ENCODE measurements at regions not wholly inside any gene's neighbourhood (a gene's known extent, or its start where the extent isn't known, plus 50 kb on each side); places are given as distances from the start of the nearest gene placed in this dataset.

DNA sequence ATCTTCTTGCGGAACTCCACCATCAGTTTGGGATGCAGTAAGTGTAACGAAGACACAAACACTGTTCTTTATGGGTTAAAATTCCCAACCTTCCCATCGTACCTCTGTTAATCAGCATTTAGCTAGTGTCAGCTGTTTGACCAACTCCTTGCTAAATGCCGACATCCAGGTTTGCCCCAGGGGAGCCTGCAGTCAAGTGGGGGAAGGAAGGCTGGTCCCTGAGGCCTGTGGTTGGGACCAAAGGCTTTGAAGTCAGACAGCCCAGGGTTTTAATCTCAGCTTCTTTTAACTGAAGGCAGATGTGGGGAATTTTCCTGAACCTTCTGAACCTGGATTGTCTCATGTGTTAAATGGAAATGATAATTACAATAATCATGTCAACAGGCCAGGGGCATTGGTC, 443.7 kb downstream of the GLRX3 start:
- DNase-seq (ENCODE audit: low read depth in 2 of 3, low spot score in 1 of 3): no peak

DNA sequence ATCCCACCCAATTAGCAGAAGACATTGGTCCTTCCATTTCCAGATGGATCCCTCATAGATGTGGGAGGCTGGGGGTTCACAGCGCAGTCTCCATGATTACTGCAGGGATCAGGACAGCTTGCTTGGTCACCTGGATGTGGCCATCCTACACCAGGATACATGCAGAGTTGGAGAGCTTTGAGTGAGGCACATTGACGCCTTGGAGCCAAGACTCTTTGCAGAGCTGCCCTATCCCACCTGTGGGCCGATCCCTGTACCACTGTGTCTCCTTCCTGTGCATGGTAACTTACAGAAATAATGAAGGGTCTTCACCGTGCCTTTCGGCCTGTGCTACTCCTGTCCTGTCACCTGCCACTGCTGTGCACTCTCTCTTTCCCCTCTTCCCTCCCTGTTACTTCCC, 444.8 kb downstream of the GLRX3 start:
- DNase-seq (ENCODE audit: low read depth in 2 of 3, low spot score in 1 of 3): no peak

DNA sequence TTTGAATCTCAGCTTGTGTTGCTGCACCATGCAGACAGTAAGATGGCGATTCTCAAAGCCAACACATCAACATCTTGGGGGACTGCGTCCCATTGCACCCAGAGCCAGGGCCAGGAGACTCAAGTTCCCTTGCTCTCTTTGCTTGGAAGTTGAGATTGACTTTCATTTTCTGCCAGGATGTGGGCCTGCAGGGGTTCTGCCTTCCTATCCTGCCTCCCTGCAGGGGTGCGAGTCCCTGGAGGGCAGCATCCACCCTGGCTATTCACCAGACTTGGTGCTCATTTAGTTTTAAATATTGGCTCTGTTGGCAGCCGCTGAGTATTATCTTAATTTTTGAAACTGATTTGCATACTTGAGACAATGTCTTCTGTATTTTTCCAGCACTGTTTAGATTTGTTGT, 451.5 kb downstream of the GLRX3 start:
- no peak for DNase-seq (ENCODE audit: low read depth in 2 of 3, low spot score in 1 of 3)

DNA sequence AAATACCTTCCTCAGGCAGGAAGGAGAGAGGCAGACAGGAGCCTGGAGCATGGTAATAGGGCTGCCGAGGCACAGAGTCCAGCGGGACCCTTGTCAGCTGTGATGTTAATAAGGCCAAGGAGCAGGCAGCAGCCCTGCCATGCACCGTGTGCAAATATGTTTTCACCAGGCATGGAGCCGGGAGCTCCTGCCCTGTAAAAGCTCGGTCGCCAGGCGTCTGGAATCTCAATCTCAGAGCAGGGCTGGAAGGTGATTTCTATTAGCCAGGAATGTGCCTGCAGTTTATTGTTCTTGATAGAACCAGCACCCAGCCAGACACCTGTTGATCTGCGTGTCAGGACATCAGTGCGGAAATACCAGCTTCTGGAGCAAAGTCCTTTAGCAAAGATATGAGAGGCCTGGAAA, 469.8 kb downstream of the GLRX3 start:
- DNase-seq (ENCODE audit: low read depth in 2 of 3, low spot score in 1 of 3): no peak

DNA sequence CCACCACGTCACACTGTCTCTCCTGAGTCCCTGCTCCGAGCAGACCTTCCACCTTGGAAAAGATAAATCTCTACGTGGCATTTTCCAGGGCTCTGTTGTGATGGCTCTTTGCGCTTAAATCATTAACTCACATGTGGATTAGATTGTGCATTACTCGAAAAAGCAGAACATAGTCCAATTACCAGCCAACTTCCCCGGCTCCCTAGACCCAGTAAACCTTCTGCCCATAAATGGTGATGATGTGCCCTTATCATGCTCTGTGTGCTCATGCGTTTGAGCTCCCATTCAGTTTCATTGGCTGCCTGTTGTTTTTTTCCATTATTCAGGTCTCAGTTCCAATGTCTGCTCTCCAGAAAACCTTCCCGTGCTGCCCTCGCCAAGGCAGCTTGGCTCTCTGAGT, 471.2 kb downstream of the GLRX3 start:
- no peak for DNase-seq (ENCODE audit: low read depth in 2 of 3, low spot score in 1 of 3)

DNA sequence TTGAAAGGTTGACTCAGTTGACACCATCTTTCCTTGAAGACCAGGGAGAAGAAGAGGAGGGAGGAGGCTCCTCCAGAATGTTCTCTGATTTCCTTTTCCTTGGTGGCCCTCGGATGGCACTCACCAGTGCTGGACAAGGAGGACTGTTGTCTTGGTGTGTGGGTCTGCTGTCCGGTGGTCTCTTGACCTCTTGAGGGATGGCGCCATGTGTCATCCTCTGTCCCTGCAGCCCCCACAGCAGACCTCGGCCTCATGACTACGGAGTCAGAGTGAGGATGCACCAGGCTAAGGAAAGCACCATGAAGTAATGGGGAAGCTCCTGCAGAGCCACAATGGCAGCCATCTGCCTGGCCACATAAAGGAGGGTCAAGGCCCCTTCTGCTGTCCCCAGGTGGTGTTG, 475.0 kb downstream of the GLRX3 start:
- DNase-seq (ENCODE audit: low read depth in 2 of 3, low spot score in 1 of 3): no peak

DNA sequence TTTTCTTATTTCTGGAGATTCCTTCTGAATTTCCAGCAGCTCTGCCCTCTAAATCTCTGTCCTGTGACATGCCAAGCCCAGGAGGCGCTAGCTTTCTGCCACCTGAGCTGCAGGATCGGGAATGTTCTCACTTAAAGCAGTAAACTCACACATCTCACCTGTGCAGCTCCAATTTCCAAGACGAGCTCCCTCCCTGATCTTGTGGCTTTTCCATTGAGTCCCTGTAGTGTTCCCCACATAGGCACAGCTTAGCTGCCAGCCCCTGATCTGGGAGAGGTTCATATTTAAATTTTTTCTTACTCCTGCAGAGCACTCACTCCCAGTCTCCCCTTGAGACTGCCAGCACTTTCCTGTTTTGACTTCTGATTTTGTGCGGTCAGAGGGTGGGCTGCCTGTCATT, 479.3 kb downstream of the GLRX3 start:
- no peak for DNase-seq (ENCODE audit: low read depth in 2 of 3, low spot score in 1 of 3)

DNA sequence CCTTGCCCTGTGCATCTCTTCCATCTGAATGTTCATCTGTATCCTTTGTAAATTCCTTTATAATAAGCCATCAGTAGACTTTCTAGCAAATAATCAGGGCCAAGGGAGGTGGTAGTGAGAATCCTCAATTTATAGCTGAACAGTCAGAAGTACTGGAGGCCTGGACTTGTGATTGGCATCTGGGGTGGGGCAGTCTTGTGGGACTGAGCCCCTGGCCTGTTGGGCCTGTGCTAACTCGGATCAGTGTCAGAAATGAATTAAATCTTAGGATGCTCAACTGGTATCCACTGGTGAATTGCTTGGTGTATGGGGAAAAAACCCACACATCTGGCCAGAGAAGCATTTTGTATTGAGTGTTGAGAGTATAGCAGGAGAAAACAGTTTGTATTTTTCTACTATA, 481.8 kb downstream of the GLRX3 start:
- DNase-seq (ENCODE audit: low read depth in 2 of 3, low spot score in 1 of 3): no peak

DNA sequence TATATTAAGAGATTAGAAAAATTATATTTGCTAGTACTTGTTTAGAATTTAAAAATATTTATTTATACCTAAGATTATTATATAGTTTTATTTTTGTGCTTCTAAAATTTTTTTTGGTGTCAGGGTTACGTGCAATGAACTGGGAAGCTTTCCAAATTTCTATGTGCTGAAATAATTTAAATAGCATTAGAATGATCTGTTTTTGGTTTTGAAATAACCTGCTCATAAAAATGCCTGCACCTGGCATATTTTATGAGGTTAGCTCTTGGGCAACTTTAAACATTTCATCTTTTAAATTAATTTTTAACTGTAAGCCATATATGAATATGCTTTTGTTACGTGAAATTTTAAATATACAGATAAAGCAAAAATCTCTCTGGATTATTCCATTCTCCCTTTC, 482.5 kb downstream of the GLRX3 start:
- DNase-seq (ENCODE audit: low read depth in 2 of 3, low spot score in 1 of 3): no peak

DNA sequence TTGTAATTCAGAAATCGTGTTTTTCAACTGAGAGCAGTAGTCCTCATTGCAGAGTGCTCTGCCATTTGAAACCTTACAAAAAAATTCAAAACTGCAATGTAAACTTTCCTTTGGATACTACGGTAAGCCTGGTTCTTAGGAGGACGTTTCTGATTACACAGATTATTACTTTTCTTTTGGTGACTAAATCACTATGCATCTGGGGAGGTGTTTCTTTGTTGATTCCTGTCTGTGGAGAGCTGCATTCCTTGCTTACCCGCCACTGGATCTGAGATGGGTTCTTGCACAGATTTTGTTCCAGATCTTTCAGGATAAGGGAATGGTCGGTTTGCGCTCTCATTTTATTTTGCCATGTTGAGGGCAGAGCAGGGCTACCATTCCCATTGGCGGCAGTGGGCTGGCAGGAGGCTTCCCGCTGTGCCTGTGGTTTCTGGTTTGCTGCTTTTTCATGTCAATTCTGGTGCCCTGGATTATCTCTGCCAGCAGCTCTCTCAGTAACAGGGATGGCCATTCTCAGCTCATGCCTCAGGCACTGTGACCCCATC, 485.1 kb downstream of the GLRX3 start:
- DNase-seq (ENCODE audit: low read depth in 2 of 3, low spot score in 1 of 3): no peak

DNA sequence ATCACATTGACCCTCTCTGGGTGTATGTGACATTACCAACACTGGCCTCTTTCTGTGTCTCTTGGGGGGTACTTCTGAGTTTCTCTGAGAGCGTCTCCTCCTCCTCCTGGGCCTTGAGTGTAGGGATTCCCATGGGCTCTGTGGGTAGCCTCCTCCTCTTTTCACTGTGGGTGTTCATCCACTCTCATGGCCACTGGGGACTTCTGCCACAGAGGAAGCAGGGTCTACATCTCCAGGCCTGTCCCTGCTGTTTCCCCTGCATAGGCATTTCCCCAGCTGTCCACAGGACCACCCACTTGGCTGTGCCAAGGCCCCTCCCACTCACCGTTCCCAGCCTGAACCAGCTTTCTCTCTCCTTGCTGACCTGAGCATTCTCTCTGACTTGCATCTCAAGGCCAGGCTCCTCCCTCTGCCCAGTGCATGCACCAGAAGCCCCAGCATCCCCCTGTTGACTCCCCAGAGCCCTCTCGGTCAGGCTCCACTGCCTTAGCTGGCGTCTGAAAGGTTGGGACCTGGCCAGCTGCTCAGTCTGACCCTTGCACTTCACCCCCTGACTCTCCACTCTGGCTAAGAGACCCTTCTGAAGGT, 487.6 kb downstream of the GLRX3 start:
- DNase-seq (ENCODE audit: low read depth in 2 of 3, low spot score in 1 of 3): no peak

DNA sequence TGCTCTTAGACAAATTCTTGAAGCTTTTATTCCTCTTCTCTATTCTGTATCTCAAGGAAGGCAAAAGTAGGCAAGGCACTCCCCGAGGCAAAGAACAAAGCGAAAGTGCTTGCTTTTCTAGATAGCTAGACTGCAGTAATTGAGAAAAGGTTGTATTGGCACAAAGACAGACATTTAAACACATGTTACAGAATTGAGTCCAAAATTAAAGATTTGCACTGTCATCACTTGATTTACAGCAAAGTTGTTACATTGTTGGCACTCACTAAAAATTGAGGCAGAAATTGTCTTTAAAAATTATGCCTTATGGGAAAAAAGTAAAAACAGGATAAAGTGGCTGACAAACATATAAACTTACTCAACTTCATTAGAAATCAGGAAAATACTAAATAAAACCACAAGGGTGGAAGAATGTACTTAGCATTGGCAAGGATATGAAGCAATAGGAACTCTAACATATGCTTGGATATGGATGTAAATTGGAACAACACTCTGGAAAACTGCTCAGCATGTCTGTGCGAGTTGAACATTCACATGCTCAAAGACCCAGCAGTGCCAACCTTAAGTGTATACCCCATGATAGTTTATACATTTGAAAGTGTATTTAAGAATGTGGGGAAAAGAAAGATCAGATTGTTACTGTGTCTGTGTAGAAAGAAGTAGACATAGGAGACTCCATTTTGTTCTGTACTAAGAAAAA, 491.3 kb downstream of the GLRX3 start:
- no peak for DNase-seq (ENCODE audit: low read depth in 2 of 3, low spot score in 1 of 3)

DNA sequence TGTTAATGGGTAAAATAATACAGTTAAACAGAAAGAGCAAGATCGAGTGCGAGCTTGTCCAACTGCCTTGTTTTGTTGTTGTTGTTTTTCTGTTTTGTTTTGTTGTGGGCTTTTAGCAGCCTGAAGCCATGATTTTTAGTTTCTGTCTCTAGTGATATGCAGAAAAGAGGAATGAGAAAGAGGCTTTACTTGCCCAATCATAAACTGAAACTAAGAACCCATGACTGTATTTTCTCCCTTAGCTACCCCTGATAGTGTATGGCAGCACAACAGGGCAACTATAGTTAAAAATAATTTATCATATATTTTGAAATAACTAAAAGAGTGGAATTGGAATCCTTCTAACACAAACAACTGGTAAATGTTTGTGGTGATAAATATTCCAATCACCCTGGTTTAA, 493.9 kb downstream of the GLRX3 start:
- DNase-seq (ENCODE audit: low read depth in 2 of 3, low spot score in 1 of 3): no peak

DNA sequence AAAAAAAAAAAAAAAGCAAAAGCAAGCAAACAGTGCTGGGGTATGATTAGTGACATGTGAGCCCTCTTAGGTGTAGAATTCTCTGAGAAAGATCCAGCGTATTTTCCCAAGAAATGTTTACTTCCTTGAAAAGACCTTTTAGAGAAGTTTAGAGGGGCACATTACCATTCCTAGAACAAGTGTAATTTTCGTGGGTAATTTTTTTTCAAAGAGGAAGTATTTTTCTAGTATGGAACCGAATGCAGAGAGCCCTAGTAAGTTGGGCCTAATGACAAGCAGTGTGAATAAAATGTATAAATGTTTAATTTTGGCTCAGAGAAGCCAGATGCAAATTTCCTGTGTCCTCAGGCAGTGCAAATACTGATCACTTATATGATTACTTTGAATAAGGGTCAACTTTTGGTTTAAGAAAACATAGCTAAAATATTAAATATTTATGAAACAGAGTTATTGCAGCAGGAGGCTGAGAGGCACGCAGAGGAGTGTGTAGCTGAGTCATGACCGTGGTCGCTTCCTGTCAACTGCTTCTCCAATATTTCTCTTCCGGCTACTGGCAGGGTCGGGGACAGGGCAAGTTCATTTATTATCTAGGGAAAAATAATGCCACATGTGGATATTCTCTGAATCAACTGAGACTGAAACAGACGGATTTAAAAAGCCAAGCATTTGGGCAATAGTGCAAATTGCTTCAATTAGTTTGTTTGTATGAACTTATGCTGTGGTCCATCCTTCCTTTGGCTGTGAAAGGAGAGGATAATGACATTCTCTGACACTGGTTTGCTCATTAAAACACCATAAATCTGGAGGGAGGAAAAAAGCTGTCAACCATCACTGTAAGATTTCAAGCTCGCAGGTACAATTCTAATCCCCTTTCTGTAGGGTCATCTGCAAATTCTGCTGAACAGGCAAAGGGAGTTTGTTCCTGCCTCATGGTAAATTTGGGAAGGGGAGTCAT, 495.2 kb downstream of the GLRX3 start:
- DNase-seq (ENCODE audit: low read depth in 2 of 3, low spot score in 1 of 3): no peak

DNA sequence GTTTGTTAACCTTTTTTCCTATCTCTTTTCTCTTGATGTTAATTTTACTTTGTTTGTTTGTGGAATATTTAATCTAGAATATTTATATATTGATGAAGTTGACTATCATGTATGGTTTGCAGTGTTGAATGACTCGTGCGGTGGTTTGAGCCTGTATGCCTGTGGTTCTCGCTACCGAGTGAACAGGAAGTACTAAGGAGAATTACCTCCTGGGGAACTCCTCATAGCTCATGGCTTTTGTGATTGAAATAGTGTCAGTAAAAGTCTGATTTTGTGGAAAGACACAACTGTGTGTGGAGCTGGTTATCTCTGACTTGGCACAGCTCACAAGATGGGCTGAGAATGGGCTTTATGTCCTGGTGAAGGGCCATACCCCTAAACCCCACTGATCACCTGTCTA, 498.6 kb downstream of the GLRX3 start:
- DNase-seq (ENCODE audit: low read depth in 2 of 3, low spot score in 1 of 3): no peak

DNA sequence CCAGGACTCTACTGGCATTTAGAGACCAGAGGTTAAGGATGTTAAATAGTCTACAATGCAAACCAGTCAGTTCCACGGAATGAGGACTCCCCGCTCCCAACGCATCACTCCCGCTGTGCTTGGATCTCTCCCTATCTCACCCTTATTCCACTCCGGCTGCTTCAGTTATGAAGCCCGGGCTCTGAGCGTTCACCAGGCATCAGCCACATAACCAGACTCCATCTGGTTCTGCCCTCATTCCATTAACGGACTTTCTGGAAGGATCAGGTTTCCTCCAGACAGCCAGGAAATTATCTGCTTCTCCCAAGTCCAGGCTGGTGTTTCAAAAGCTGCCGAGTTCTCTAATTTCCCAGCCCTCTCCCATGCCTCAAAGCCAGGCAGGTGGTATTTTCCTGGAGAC, 499.3 kb downstream of the GLRX3 start:
- no peak for DNase-seq (ENCODE audit: low read depth in 2 of 3, low spot score in 1 of 3)

DNA sequence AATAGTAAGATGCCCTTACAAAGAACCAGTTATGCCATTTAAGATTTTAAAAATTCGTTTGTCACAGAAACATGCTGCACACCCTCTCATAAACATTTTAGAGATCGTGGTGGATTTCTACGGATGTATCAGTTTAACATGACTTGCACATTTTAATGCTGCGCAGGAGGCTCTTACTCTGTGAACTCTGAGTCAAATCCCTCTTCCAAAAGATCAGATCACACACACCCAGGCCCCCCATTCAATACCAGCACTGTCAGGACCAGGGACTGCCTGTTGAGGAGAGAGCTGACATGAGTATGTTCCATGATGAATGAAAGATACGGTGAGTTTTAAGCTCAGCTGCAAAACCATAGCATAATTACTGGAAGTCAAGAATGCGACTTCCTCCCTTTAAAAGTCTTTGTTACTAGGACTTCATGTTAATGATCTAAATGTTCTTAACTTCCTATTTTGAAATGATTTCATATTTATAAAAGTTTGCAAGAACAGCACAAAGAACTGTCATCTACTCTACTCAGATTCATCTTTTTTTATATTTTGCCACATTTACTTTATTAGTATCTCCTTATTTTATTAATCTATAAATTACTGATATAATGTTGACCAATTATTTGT, 500.2 kb downstream of the GLRX3 start:
- no peak for DNase-seq (ENCODE audit: low read depth in 2 of 3, low spot score in 1 of 3)

DNA sequence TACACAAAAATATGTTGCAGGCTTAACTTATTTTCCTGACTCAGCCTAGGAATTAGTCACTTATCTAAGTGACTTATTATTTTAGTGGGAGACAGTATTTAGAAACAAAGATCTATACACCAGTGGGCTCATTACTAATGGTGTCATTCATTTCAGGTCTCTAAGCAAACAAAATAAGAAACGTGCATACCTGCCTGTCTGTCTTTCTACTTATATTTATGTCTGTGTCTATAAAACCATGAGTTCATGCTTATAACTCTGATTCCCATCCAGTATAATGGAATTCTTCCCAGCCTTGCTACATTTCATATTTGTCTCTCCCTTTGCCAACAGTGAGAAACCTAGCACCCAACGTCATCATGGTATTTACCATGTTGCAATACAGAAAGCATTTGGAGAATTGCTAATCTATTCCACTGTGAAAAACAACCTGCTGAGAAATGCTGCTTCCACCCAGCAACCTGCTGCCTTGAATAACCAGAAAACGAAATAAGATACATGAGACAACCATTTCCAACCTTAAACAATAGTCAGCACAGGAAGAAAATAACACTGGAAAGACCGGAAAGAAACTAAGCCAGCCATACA, 501.0 kb downstream of the GLRX3 start:
- no peak for DNase-seq (ENCODE audit: low read depth in 2 of 3, low spot score in 1 of 3)

DNA sequence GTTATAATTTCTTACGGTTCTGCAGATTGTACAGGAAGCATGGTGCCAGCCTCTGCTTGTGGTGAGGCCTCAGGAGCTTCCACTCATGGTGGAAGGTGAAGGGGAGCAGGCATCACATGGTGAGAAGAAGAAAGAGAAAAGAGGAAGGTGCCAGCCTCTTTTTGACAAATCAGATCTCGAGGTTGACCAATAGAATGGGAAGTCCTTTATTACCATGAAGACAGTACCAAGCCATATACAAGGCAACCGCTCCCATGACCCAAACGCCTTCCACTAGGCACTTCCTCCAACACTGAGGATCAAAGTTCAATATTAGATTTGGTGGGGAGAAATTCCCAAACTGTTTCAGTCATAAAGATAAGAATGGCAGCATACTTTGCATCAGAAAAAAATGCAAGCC, 502.8 kb downstream of the GLRX3 start:
- no peak for DNase-seq (ENCODE audit: low read depth in 2 of 3, low spot score in 1 of 3)

DNA sequence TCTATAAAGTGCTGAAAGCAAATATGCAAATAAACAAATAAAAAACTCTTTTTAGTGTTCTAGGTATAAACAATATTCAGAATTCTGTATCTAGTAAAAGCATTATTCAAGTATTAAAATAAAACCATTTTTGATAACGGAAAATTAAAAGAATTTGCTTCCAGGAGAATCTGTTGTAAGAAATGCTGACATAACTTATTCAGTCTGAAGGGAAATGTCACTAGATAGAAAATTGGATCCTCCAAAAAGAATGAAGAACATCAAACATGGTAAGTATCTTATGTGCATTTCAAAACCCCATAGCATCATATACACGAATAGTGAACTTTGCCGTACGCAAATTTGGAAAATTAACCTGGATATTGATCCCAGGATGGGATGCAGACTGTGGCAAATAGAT, 506.7 kb downstream of the GLRX3 start:
- no peak for DNase-seq (ENCODE audit: low read depth in 2 of 3, low spot score in 1 of 3)

DNA sequence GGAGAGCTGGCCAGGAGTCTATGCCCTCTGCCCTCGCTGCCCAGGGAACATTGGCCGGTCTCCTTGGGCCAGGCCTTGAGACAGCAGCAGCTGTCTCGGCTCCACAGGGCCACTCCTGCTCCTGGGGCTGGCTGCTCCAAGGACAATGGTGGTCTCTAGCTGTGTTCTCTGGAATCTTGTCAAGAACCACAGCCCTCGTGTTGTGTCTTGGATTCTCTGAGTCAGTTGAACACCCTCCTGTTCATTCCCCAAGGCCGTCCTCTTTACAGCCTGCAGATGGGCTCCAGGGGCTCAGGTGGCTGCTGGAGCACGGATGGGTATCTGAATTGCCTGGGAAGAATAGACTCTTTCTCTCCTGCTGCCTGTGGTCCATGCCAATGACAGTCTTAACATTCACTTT, 511.1 kb downstream of the GLRX3 start:
- no peak for DNase-seq (ENCODE audit: low read depth in 2 of 3, low spot score in 1 of 3)

Measured in stimulated activated CD4-positive, alpha-beta T cell treated with anti-CD3 and anti-CD28 coated beads, Interleukin-12 subunit alpha, Interleukin-12 subunit beta, amount 100 ng/mL, for 48 hours (primary cell).